Smooth muscle cell (in vitro differentiated cells): ENCODE measurements at regions not wholly inside any gene's neighbourhood (a gene's known extent, or its start where the extent isn't known, plus 50 kb on each side); places are given as distances from the start of the nearest gene placed in this dataset.

Experiments
- DNase-seq: peaks from one replicate; lab custom pipeline; 2025; ENCODE audit not compliant: unreplicated experiment; lab: John Stamatoyannopoulos, UW
- H2AFZ ChIP-seq: fragments of 200-600 bp; sonication (generic); 2 replicates; pipeline ENCODE4 v1.6.0; 2016; ENCODE audit warnings: antibody characterized with exemption, low read depth, mild to moderate bottlenecking
- H3F3A ChIP-seq: fragments of 200-600 bp; sonication (generic); 2 replicates; pipeline ENCODE4 v1.6.0; 2017; ENCODE audit warnings: antibody characterized with exemption, low read depth
- H3K27ac ChIP-seq: fragments of 200-600 bp; sonication (generic); 2 replicates; pipeline ENCODE4 v1.5.1; 2016; ENCODE audit warnings: low read depth, mild to moderate bottlenecking
- H3K27me3 ChIP-seq: fragments of 200-600 bp; sonication (generic); 2 replicates; pipeline ENCODE4 v1.6.1; 2016; ENCODE audit warnings: low read depth, mild to moderate bottlenecking
- H3K36me3 ChIP-seq: fragments of 200-600 bp; sonication (generic); 2 replicates; pipeline ENCODE4 v1.5.1; 2016; ENCODE audit warnings: low read depth
- H3K4me1 ChIP-seq: fragments of 200-600 bp; sonication (generic); 2 replicates; pipeline ENCODE4 v1.5.1; 2016; ENCODE audit warnings: low read depth
- H3K4me2 ChIP-seq: fragments of 200-600 bp; sonication (generic); 2 replicates; pipeline ENCODE4 v1.6.0; 2016; ENCODE audit warnings: mild to moderate bottlenecking
- H3K4me3 ChIP-seq: fragments of 200-600 bp; sonication (generic); 2 replicates; pipeline ENCODE4 v1.5.1; 2016; ENCODE audit warnings: mild to moderate bottlenecking
- H3K79me2 ChIP-seq: fragments of 200-600 bp; sonication (generic); 2 replicates; pipeline ENCODE4 v1.6.0; 2016; ENCODE audit warnings: low read depth, mild to moderate bottlenecking
- H3K9ac ChIP-seq: fragments of 200-600 bp; sonication (generic); 2 replicates; pipeline ENCODE4 v1.6.0; 2016; ENCODE audit warnings: low read depth
- H3K9me3 ChIP-seq: fragments of 200-600 bp; sonication (generic); replicated peaks from 2 replicates; pipeline ENCODE4 v1.5.1; 2016; ENCODE audit warnings: low read depth
- H4K20me1 ChIP-seq: fragments of 200-600 bp; sonication (generic); 2 replicates; pipeline ENCODE4 v1.6.0; 2016; ENCODE audit warnings: low read depth
- WGBS: methylation state at CpG from one replicate; pipeline ENCODE4 v1.1.7; 2016; ENCODE audit warnings: low lambda C conversion rate; 5-methylcytosine and 5-hydroxymethylcytosine counted together
- TF ChIP-seq, protein P1 (sequence below): fragments of 200-600 bp; sonication (generic); IDR thresholded peaks from 2 replicates; pipeline ENCODE4 v1.5.1; 2017; ENCODE audit warnings: borderline replicate concordance, mild to moderate bottlenecking, antibody characterized with exemption; ENCODE audit not compliant: insufficient read depth, poor library complexity, severe bottlenecking

DNA sequence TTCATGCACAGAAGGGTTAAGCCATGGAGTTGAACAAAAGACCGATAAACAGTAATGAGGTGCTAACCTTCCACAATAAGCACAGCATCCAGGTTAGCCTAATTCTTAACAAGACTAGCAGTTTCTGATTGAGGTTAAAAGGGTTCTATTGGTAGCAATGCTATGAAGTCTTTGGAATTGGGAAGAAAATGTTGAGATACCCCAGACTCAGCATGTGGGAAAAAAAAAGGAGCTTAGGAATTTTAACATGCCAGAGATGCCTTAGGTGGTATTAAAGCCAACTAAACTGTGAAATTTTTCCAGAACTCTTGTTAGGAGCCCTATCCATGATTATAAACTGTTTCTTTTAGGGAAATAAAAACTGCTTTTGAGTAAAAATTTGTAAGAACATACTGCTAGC, 391.7 kb downstream of the GABRG1 start:
- no peaks in the 10 kb centered on the region for H4K20me1 ChIP-seq
- no peak overlapping the region for H3K9ac ChIP-seq
- WGBS: 87% methylated on average over 1 of the region's 1 CpG
- H3K27ac ChIP-seq: no peak overlapping the region
- H3K4me2 ChIP-seq: no peak overlapping the region
- TF ChIP-seq, protein P1, sequence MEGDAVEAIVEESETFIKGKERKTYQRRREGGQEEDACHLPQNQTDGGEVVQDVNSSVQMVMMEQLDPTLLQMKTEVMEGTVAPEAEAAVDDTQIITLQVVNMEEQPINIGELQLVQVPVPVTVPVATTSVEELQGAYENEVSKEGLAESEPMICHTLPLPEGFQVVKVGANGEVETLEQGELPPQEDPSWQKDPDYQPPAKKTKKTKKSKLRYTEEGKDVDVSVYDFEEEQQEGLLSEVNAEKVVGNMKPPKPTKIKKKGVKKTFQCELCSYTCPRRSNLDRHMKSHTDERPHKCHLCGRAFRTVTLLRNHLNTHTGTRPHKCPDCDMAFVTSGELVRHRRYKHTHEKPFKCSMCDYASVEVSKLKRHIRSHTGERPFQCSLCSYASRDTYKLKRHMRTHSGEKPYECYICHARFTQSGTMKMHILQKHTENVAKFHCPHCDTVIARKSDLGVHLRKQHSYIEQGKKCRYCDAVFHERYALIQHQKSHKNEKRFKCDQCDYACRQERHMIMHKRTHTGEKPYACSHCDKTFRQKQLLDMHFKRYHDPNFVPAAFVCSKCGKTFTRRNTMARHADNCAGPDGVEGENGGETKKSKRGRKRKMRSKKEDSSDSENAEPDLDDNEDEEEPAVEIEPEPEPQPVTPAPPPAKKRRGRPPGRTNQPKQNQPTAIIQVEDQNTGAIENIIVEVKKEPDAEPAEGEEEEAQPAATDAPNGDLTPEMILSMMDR: no peak
- H3K27me3 ChIP-seq: no peaks in the 10 kb centered on the region
- no peak overlapping the region for H3K4me3 ChIP-seq
- no peaks in the 10 kb centered on the region for H3K4me1 ChIP-seq
- no peaks in the 10 kb centered on the region for H3K79me2 ChIP-seq
- DNase-seq: no peak
- no peaks in the 10 kb centered on the region for H3K36me3 ChIP-seq
- H3K9me3 ChIP-seq: no peaks in the 10 kb centered on the region
- no peak overlapping the region for H2AFZ ChIP-seq
- no peaks in the 10 kb centered on the region for H3F3A ChIP-seq

DNA sequence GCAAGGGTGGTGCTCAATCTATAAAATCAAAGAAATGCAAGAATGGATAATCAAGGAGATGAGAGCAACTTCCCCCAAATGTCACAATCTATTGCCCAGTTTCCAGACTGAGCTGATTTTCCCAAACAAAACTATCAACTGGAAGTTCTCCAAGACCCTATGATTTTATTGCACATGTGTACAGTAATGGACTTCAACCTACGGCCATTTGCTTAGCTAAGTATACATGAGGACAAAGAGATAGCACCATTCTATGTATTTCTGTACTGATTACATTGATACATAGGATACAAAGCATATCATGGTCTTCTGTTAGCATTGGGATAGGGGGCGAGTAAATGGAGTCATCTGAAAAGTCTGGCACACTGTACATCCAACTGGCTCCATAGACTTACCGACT, 407.8 kb downstream of the GABRG1 start:
- DNase-seq: no peak
- H3K27me3 ChIP-seq: no peaks in the 10 kb centered on the region

DNA sequence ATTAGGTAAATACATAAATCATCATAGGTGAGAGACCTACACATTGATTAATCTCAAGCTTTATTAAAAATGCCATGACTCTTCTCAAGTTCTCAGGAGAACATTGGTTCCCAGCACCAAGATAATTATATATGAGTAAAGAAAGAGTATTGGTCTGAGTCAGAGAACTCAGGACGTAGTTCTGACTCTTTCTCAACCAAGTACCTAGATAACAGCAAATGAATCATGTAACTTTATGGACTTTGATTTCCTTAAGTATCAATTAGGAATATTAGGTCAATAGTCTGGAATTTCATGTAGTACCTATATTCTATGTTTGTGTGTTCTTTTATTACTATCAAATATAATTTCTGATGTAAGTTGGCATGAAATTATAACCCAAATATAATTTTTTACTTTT, 409.9 kb downstream of the GABRG1 start:
- H3K79me2 ChIP-seq: no peaks in the 10 kb centered on the region
- H3K9me3 ChIP-seq: no peaks in the 10 kb centered on the region
- DNase-seq: no peak
- H4K20me1 ChIP-seq: no peaks in the 10 kb centered on the region
- no peak overlapping the region for H3K27ac ChIP-seq
- TF ChIP-seq, protein P1: no peak
- no peaks in the 10 kb centered on the region for H3F3A ChIP-seq
- no peaks in the 10 kb centered on the region for H3K27me3 ChIP-seq
- no peak overlapping the region for H3K9ac ChIP-seq
- H3K4me2 ChIP-seq: no peak overlapping the region
- H3K36me3 ChIP-seq: no peaks in the 10 kb centered on the region
- H3K4me3 ChIP-seq: no peak overlapping the region
- no peaks in the 10 kb centered on the region for H3K4me1 ChIP-seq
- 70% methylated on average over 1 of the region's 1 CpG for WGBS
- no peak overlapping the region for H2AFZ ChIP-seq

More for the DNA sequence above, 407.8 kb downstream of the GABRG1 start:
- Histone ChIP-seq H3K36me3 (no peaks in the 10 kb centered on the region), H3K4me2 (no peak overlapping the region), H3K9me3 (no peaks in the 10 kb centered on the region), H3F3A (no peaks in the 10 kb centered on the region), H4K20me1 (no peaks in the 10 kb centered on the region), H3K79me2 (no peaks in the 10 kb centered on the region), H3K4me1 (no peaks in the 10 kb centered on the region), H2AFZ (no peak overlapping the region), H3K9ac (no peak overlapping the region), H3K27ac (no peak overlapping the region), H3K4me3 (no peak overlapping the region)
- TF ChIP-seq, protein P1: no peak
- 80% methylated on average over 3 of the region's 3 CpGs for WGBS

DNA sequence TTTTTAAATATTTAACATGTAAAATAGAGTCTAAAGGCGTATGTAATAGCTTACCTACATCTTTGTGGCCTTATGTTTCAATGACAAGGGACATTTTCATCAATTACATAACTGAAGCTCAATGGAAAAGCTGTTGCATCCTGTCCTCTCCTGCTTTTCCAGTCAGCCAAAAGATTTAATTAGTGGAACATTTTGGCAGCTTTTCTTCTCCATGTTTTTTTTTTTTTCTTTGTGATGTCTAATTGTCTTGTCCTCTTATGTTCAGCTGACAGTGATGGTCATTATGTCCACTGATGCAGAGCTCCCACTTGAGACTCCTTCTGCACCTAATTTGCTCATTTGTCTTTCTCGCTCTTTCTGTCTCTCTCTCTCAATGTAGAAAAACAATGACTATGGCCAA, 422.2 kb downstream of the GABRG1 start:
- Histone ChIP-seq H3K4me1 (no peaks in the 10 kb centered on the region), H3F3A (no peaks in the 10 kb centered on the region), H3K27me3 (no peaks in the 10 kb centered on the region), H3K36me3 (no peaks in the 10 kb centered on the region), H3K9ac (no peak overlapping the region), H3K27ac (no peak overlapping the region), H3K4me2 (no peak overlapping the region), H3K4me3 (no peak overlapping the region), H3K79me2 (no peaks in the 10 kb centered on the region), H4K20me1 (no peaks in the 10 kb centered on the region), H3K9me3 (no peaks in the 10 kb centered on the region), H2AFZ (no peak overlapping the region)
- TF ChIP-seq, protein P1: no peak
- WGBS: 79% methylated on average over 2 of the region's 2 CpGs
- DNase-seq: no peak
